ENCODE measurements at regions not wholly inside any gene's neighbourhood (a gene's known extent, or its start where the extent isn't known, plus 50 kb on each side); places are given as distances from the start of the nearest gene placed in this dataset.
"Not testable (repeated sequence)": the region's sequence is repeated elsewhere in the genome, so short reads cannot be mapped to it uniquely, and the experiment has no call there.

DNA sequence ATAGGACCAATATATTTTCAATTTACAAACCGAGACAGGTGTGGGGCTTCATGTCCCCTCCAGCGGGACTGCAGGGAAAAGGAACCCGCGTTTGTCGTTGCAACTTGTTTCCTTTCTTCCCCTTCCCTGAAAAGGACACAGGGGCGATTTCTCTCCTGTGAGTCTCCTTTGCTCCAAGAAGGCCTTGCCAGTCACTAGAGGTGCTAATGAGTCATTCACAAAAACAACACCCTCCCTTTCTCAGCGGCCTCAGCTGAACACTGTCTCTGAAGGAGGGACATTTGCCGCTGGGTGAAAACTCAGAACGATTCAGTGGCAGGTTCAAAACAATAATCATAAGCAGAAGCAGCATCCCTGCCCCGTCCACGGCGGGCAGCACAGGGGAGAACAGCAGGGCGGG, 359.7 kb downstream of the TEX29 start:
- ATAC-seq, DNase-seq, H3K4me1 Mint-ChIP-seq, POLR2A ChIA-PET, H3K36me3 Mint-ChIP-seq, H3K9me3 Mint-ChIP-seq, H3K4me3 Mint-ChIP-seq, H3K27ac Mint-ChIP-seq, H3K27me3 Mint-ChIP-seq: not testable (repeated sequence)

DNA sequence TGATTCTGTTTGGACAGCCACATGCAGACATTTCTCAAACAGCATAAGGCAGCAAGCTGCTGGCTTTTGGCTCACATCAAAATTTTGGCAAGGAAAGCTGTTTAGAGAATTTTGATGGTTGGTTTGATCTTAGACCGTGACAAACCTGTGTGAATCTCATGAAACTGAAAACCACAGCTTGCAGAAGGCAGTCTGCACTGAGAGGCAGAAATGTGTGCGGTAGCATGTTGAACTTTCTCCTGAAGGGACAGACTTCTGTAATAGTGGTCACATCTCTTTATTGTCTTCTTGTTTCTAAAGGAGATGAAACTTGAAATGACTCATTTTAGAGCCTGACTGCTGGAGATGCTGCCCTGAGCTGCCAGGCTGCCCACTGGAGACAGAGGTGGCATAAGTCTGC, 371.6 kb downstream of the TEX29 start:
- DNase-seq, H3K4me3 Mint-ChIP-seq, H3K27ac Mint-ChIP-seq, ATAC-seq, H3K27me3 Mint-ChIP-seq, H3K4me1 Mint-ChIP-seq, H3K9me3 Mint-ChIP-seq, POLR2A ChIA-PET, H3K36me3 Mint-ChIP-seq: not testable (repeated sequence)

DNA sequence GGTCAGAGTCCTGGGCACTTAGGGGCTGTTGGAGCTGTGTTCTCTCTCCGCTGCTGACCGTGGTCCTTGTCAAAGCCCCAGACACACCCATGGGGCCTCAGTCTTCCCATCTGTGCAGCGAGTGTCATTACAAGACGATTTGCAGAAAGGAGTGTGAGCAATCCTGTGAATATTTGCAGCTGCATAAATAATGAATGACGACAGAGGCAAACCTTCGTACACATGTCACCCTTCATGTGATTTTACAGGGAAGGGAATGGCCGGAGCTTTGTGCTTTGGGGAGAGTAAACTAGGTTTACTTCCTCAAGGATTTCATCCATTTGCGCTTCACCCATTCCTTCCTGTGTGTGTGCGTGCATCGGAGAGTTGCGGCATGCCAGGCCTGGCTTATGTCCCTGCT, 370.8 kb upstream of the SOX1 start:
- H3K36me3 Mint-ChIP-seq, H3K4me1 Mint-ChIP-seq, H3K27me3 Mint-ChIP-seq, H3K27ac Mint-ChIP-seq, ATAC-seq, H3K9me3 Mint-ChIP-seq, H3K4me3 Mint-ChIP-seq, DNase-seq, POLR2A ChIA-PET: not testable (repeated sequence)

DNA sequence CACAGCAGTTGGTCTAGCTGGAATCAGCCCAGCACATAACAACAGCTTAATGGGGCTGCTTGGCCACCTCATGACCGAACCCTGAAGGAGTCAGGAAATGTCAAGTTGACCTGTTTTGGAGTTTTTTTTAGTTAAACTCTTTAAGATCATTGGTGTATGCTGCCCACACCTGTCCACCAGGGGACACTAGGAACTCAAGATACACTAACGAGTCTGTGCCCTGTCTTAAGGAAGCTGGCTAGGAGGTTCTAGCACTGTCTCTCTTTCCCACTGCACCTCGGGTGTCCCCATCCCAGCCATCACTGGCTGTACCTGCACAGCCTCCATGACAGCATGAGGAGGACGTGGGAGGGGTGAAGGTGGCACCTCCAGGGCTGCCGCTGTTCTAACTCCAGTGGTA, 364.9 kb upstream of the SOX1 start:
- H3K4me3 Mint-ChIP-seq, H3K36me3 Mint-ChIP-seq, H3K27ac Mint-ChIP-seq, H3K9me3 Mint-ChIP-seq, H3K27me3 Mint-ChIP-seq, POLR2A ChIA-PET, DNase-seq, ATAC-seq, H3K4me1 Mint-ChIP-seq: not testable (repeated sequence)

All from naive thymus-derived CD8-positive, alpha-beta T cell (primary cell).